ENCODE measurements at regions not wholly inside any gene's neighbourhood (a gene's known extent, or its start where the extent isn't known, plus 50 kb on each side); places are given as distances from the start of the nearest gene placed in this dataset.

DNA sequence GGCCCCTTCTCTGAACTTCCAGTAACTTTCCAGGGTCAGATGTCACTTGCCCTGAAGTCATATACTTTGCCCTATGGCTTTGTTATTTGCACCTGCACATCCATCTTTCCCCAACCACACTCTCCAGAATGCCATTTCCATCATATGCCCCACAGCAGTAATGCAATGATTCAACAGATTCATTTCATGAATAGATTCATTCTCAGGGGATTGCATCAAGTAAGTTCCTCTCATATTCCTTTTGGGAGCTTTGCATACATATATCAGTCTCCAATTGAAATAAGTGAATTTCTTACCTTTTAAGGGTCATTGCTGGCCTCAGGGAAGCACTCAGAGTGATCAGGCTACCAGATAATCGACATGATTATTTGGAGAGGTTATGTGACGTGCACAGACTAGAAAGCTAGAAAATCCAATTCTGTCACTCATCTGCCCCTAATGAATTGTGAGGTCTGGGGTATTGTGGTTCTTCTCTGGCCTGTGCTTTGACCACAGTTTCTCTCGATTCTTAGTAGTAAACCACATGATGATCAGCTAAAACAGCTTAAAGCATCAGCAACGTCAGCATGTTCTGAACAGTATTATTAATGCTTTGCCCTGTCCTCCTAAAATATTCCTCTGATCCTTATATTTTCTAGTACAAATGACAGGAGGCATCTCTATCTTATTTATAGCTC, 179.9 kb downstream of the ATPSCKMT start:
- Histone ChIP-seq H3K27ac (ENCODE audit: low read depth, low read length, poor library complexity, severe bottlenecking) (no peak overlapping the region), H3K79me2 (ENCODE audit: insufficient read depth, low read depth, low read length) (no peaks in the 10 kb centered on the region)

GRCh38 chr5:10065428-10066000, 184.2 kb downstream of the ATPSCKMT start:
- H3K9me3 ChIP-seq (ENCODE audit: low read length): no peaks in the 10 kb centered on the region
- CTCF ChIA-PET (ENCODE audit: unreplicated experiment): no interaction called here
- no peaks in the 10 kb centered on the region for H3K9me2 ChIP-seq (ENCODE audit: insufficient read depth, low read length)

More for the DNA sequence above, 179.9 kb downstream of the ATPSCKMT start:
- Histone ChIP-seq H3K9me3 (ENCODE audit: low read length) (no peaks in the 10 kb centered on the region), H3K9me2 (ENCODE audit: insufficient read depth, low read length) (no peaks in the 10 kb centered on the region), H4K20me1 (ENCODE audit: insufficient read depth, low read length) (no peaks in the 10 kb centered on the region), H3K4me3 (ENCODE audit: low read depth, low read length, poor library complexity, severe bottlenecking) (no peak overlapping the region), H3K36me3 (ENCODE audit: insufficient read depth, low read length) (no peaks in the 10 kb centered on the region), H3K4me2 (ENCODE audit: low read length) (no peak overlapping the region), H3K4me1 (ENCODE audit: insufficient read depth, low read length, poor library complexity, severe bottlenecking) (no peaks in the 10 kb centered on the region), H2AFZ (ENCODE audit: low read length) (no peak overlapping the region)
- BruUV-seq (replicated peaks): no TSS peak
- ChIA-PET CTCF (ENCODE audit: unreplicated experiment) (no interaction called here), POLR2A (no interaction called here)
- intact Hi-C loops (cut with micrococcal nuclease; ENCODE audit: unreplicated experiment): no loop called here
- TF ChIP-seq EZH2phosphoT487 (IDR thresholded peaks at IDR 0.05; ENCODE audit: borderline replicate concordance, low read depth, low read length): no peak
- TF ChIP-seq CTCF (conservative IDR thresholded peaks at IDR 0.05; ENCODE audit: low read length): no peak
- DNase-seq (ENCODE audit: low spot score): no peak

More at GRCh38 chr5:10065428-10066000, 184.2 kb downstream of the ATPSCKMT start:
- Histone ChIP-seq H2AFZ (ENCODE audit: low read length) (no peak overlapping the region), H4K20me1 (ENCODE audit: insufficient read depth, low read length) (no peaks in the 10 kb centered on the region), H3K4me3 (ENCODE audit: low read depth, low read length, poor library complexity, severe bottlenecking) (no peak overlapping the region), H3K79me2 (ENCODE audit: insufficient read depth, low read depth, low read length) (no peaks in the 10 kb centered on the region), H3K4me2 (ENCODE audit: low read length) (no peak overlapping the region), H3K4me1 (ENCODE audit: insufficient read depth, low read length, poor library complexity, severe bottlenecking) (no peaks in the 10 kb centered on the region), H3K27ac (ENCODE audit: low read depth, low read length, poor library complexity, severe bottlenecking) (no peak overlapping the region), H3K36me3 (ENCODE audit: insufficient read depth, low read length) (no peaks in the 10 kb centered on the region)
- intact Hi-C loops (cut with micrococcal nuclease; ENCODE audit: unreplicated experiment): no loop called here
- POLR2A ChIA-PET: interaction anchor here (1.0 kb wide), 1 partner anchor 36 kb away, joined by 4 read pairs; no protein-coding TSS in a partner anchor
- BruUV-seq (replicated peaks): no TSS peak
- DNase-seq (ENCODE audit: low spot score): no peak
- TF ChIP-seq CTCF (conservative IDR thresholded peaks at IDR 0.05; ENCODE audit: low read length) (no peak), EZH2phosphoT487 (IDR thresholded peaks at IDR 0.05; ENCODE audit: borderline replicate concordance, low read depth, low read length) (no peak)
